ES-I3 (cell line): ENCODE measurements at regions not wholly inside any gene's neighbourhood (a gene's known extent, or its start where the extent isn't known, plus 50 kb on each side); places are given as distances from the start of the nearest gene placed in this dataset.
"Not testable (repeated sequence)": the region's sequence is repeated elsewhere in the genome, so short reads cannot be mapped to it uniquely, and the experiment has no call there.

Experiments
- H3K36me3 ChIP-seq: 2 replicates; pipeline ENCODE4 v1.6.1; 2013; ENCODE audit warnings: mild to moderate bottlenecking, low read length, control low read depth, moderate library complexity; ENCODE audit not compliant: insufficient read depth
- H3K4me1 ChIP-seq: 2 replicates; pipeline ENCODE4 v1.6.1; 2013; ENCODE audit warnings: mild to moderate bottlenecking, control low read depth, low read length; ENCODE audit not compliant: insufficient read depth
- H3K9ac ChIP-seq: 2 replicates; pipeline ENCODE4 v1.6.1; 2013; ENCODE audit warnings: low read depth, mild to moderate bottlenecking, low read length, moderate library complexity
- H3K9me3 ChIP-seq: 2 replicates; pipeline ENCODE4 v1.6.1; 2013; ENCODE audit warnings: mild to moderate bottlenecking, low read length, moderate library complexity; ENCODE audit not compliant: control insufficient read depth, insufficient read depth

DNA sequence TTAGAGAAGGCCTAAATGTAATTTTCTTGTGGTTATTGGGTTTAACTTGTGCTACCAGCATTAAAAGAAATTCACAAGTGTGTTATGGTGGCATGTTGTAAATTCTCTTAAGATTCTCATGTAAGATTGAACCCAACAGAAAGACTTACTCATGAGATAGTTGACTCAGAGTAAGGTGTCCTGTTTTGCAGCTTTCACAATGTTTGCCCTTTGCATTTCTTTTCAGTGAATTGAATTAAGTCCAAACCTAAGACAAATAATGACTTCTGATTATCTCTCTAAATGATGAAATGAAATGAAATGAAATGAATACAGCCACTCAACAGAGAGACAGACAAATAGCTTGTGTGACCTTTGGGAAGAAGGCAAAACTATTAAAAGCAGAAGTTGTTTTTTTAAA lies 1696.9 kb upstream of the WWC1 start:
- no peaks in the 10 kb centered on the region for H3K4me1 ChIP-seq
- no peaks in the 10 kb centered on the region for H3K36me3 ChIP-seq
- H3K9ac ChIP-seq, result no peak overlapping the region
- H3K9me3 ChIP-seq, result no peaks in the 10 kb centered on the region

DNA sequence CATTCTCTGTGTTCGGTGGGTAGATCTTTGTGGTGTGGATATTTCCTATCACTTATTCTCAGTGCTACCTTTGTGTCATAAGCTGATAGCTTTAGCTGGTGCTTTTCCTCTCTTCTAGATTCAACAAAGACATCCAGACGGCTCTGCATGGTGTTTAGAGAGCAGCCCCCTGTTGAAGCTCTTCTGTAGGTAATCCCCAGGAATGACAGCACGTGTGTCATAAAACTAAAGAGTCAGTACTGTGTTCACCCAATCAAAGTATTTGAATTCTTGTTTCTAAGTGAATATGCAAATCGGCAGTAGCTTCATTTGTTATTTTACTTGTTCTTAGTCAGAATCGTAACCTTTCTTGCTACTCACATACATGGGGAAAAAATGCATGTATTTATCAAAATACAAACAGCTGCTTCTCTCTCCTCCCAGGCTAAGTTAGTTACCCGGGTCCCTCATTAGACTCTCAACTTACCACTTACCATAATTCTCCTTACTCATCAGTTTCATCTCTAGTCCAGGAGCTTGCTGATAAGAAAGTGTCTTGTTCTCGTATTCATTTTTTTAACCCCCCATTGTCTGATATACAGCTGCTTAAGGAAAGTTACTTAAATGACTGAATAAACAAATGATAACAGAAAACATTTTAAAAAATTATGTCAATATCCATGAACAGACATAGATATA lies 1696.0 kb upstream of the WWC1 start:
- no peaks in the 10 kb centered on the region for H3K36me3 ChIP-seq
- H3K4me1 ChIP-seq, result no peaks in the 10 kb centered on the region
- H3K9me3 ChIP-seq, result no peaks in the 10 kb centered on the region
- H3K9ac ChIP-seq, result no peak overlapping the region

DNA sequence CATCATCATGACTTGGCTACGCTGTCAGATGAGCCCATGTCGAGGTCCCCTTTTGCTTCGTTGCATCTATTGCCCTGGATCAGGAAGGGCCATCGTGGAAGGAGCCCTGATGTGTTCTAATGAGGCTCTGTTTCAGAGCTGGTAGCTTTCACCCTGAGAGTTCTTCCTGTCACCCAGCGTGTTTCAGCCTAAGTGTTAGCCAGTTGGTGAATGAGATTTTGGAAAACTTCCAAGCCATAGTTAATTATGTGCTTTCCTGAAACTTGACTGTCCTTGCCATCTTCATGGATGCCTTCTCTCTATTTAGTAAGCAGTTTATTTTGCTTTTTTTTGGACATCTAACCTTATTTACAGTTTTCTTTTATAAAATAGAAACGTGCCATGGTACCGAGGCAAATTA lies 1695.4 kb upstream of the WWC1 start:
- Histone ChIP-seq H3K9me3 (no peaks in the 10 kb centered on the region), H3K9ac (no peak overlapping the region), H3K36me3 (no peaks in the 10 kb centered on the region), H3K4me1 (no peaks in the 10 kb centered on the region)

DNA sequence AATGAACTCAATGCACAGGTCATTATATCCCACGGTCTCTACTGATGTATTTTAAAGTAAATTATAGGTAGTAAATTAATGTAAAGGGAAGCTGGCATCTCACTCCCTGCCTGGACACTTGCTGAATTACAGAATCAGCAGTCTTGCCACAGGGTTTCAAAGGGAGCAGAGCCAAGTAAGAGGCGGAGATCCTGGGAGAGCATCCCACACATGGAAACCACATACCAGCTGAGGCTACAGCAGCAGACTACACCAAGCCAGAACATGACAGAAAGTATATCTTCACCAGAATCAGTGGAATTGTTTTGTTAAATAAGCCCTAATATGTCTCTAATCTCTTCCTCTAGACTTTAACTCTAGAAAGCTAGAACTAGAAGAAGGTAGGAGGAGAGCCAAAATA lies 1689.2 kb upstream of the WWC1 start:
- Histone ChIP-seq H3K9me3 (no peaks in the 10 kb centered on the region), H3K36me3 (no peaks in the 10 kb centered on the region), H3K9ac (no peak overlapping the region), H3K4me1 (no peaks in the 10 kb centered on the region)

DNA sequence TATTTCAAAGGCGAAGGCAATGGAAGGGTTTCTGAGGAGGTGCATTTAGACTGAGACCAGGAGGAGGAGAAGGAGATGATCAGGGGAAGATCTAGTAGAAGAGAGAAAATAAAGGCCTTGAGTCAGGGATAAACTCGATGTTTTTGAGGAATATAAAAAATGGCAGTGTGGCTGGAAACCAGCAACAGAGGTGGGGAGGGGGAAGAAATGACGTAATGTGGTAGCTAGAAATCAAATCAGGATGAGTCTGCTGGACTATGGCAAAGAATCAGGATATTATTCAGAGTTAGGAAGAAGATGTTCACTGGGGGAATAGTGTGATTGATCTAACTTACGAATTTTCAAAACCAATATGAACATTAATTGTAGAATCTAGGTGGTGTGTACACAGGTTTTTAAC lies 1673.9 kb upstream of the WWC1 start:
- no peaks in the 10 kb centered on the region for H3K9me3 ChIP-seq
- no peak overlapping the region for H3K9ac ChIP-seq
- H3K4me1 ChIP-seq, result no peaks in the 10 kb centered on the region
- no peaks in the 10 kb centered on the region for H3K36me3 ChIP-seq

DNA sequence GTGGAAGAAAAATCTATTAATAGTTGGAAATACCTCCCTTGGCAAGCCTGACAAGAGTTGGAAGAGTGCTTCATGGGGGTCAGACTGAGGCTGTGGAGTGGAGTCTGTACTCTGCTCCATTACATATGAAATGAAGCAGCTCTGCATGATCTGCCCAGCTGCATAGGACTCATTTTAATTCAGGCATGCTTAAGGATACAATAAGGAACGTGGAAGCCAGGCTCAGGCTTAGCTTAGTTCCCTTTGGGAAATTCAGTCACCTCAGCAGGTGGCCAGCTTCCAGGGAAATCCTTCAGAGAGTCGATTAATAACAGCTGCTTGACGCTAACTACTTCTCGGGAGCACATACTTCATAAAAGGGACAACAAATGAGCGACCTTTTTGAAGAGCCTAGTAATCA lies 1672.9 kb upstream of the WWC1 start:
- Histone ChIP-seq H3K9me3 (no peaks in the 10 kb centered on the region), H3K9ac (no peak overlapping the region), H3K36me3 (no peaks in the 10 kb centered on the region), H3K4me1 (no peaks in the 10 kb centered on the region)

DNA sequence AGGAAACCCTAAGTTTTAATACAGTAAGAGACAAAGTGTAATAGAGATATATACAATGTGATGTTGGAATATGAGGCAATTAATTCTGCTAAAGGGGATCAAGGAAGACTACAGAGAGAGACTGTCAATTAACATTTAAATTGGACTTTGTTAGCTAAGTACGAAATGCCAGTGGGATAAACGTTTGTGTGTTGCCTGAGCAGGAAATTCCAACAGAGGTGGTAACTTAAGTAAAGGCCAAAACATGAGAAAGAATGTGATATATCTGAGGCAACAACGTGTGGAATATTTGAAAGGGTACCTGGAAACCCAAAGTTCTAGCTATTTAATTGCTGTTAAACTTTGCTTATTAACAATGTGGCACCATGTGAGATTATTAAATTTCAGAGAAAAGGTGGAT lies 1666.9 kb upstream of the WWC1 start:
- Histone ChIP-seq H3K9ac (no peak overlapping the region), H3K36me3 (no peaks in the 10 kb centered on the region), H3K9me3 (no peaks in the 10 kb centered on the region), H3K4me1 (peaks cover 8% of the 10 kb centered on the region)

DNA sequence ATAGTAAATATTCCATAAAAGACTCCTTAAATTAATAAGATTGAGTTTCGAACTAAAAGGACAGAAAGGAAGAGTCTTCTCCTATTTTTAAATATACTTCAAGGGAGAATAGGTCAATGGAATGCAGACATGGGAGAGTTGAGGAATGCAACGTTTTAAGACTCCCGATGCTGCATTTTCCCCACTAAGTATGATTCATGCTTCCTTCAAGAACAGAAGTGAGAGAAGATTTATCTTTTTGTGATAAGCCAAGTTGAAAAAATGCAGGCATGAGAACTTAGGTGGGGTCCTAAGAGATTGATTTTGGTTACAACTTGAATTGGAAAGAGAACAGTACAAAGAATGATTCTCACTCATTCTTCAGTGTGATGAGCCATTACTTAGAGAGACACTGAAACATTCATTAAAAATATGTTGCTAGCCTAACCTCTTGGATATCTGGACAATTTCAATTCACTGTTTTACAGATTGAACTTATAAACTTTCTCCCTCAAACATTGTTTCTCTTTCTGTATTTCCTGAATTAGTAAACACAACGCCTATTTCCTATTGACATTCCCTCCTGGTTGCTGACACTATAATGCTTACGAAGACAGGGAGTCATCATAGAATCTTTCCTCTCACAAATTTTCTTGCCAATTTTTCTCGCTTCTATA lies 1666.1 kb upstream of the WWC1 start:
- Histone ChIP-seq H3K4me1 (peaks cover 8% of the 10 kb centered on the region), H3K9ac (no peak overlapping the region), H3K36me3 (no peaks in the 10 kb centered on the region), H3K9me3 (no peaks in the 10 kb centered on the region)

DNA sequence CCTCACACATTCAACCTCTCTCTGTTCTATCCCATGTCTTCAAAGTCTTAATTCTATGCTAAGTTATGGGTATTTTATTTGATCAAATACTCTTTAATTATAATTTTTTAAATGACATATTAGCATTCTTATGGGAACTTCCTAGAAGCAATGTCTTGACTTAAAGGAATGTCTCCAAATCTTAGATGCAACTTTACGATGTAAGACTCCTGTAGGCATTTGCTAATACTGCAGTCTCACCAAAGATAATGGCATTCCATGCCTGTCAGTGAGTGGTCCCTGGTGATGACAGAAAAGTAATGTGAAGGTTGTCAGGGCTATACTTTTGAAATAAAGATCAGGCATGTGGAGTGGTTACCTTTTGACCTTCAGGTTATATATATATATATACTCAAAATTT lies 1654.2 kb upstream of the WWC1 start:
- Histone ChIP-seq H3K4me1 (no peaks in the 10 kb centered on the region), H3K9me3 (no peaks in the 10 kb centered on the region), H3K36me3 (no peaks in the 10 kb centered on the region), H3K9ac (no peak overlapping the region)

DNA sequence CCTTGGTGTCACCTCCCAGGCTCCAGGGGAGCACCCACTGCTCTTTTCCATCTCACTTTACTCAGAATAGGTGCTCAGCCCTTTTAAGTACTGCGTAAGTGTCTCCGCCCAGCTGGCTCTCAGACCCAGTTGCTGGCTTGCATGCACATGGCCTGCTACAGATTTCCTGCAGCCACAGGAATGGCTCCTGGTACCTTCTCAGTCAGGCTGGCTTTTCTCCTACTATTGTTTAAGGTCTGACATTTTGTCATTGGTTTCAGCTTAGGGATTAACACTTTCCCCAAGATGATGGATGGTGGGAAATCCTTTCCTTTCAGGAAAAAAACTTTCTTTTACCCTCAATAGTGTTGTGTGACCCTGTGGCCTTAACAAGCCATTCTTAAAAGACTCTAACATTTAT lies 1652.3 kb upstream of the WWC1 start:
- no peak overlapping the region for H3K9ac ChIP-seq
- no peaks in the 10 kb centered on the region for H3K9me3 ChIP-seq
- peaks cover under 1% of the 10 kb centered on the region; the same call in 1 of the 2 replicates for H3K4me1 ChIP-seq
- no peaks in the 10 kb centered on the region for H3K36me3 ChIP-seq

DNA sequence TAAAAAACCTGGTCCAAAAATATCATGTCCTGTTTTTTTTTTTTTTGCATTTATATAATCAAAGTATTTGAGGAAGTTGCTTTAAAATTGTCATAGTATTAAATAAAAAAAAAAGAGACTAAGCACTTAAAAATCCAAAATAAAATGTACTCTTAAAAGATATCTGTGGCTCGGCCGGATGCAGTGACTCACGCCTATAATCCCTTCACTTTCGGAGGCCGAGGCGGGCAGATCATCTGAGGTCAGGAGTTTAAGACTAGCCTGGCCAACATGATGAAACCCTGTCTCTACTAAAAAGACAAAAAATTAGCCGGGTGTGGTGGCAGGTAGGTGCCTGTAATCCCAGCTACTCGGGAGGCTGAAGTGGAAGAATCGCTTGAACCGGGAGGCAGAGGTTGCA lies 1651.3 kb upstream of the WWC1 start:
- H3K9ac ChIP-seq, H3K4me1 ChIP-seq, H3K9me3 ChIP-seq, H3K36me3 ChIP-seq: not testable (repeated sequence)

DNA sequence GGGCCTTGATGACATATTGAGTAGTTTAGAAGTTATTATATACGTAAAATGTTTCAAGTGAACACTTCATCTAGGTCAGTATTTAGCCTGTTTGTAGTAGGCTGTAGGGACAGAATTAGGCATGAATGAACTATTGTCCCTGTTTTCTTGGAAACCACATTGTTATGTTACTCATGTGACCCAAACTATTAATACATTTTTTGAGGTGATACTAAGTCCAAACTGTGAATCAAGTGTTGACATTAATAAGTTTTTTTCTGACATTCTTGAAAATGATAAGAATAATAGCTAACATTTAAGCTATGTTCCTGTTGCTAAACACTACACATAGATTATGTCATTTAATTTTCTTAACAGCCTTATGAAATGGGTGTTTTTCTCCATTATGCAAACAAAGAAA lies 1642.7 kb upstream of the WWC1 start:
- Histone ChIP-seq H3K36me3 (no peaks in the 10 kb centered on the region), H3K9me3 (no peaks in the 10 kb centered on the region), H3K9ac (no peak overlapping the region), H3K4me1 (peaks cover 4% of the 10 kb centered on the region; the same call in 1 of the 2 replicates)

DNA sequence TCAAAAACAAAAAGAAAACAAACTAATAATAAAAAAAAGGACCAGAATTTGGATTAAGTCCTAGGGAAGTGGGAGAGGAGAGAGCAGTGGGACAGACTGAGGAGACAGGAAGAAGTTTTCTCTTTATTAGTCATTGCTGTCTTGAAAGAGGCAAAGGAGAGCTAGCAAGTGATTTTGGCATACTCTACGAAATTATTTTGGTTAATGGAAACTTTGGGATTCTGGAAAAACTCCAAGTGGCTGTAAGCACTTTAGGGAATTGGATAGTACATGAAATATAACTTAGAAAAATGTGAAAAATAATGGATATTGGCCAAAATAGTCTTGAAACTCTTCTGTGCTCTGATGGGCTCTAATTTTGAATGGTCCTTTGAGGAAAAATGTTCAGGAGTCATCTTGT lies 1641.8 kb upstream of the WWC1 start:
- no peaks in the 10 kb centered on the region for H3K36me3 ChIP-seq
- H3K4me1 ChIP-seq, result no peaks in the 10 kb centered on the region
- no peaks in the 10 kb centered on the region for H3K9me3 ChIP-seq
- no peak overlapping the region for H3K9ac ChIP-seq

DNA sequence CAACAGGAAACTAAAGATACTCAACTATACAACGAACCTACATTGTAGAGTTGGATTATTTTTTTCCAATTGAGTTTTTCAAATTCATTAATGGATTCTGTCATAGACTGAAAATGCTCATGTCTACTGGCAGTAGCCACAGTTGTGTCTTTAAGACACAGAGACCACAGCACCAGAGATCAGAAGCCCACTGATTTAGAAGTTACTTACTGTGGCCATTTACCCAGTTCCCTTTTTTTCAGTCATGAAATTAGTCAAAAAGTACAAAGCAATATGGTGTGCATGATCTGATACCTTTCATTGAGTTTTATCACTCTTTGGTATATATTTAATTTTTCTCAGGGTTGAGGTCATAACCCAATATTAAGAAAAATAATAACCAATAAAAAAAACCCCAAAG lies 1640.2 kb upstream of the WWC1 start:
- H3K36me3 ChIP-seq, result no peaks in the 10 kb centered on the region
- H3K4me1 ChIP-seq, result no peaks in the 10 kb centered on the region
- H3K9me3 ChIP-seq, result no peaks in the 10 kb centered on the region
- H3K9ac ChIP-seq, result no peak overlapping the region

DNA sequence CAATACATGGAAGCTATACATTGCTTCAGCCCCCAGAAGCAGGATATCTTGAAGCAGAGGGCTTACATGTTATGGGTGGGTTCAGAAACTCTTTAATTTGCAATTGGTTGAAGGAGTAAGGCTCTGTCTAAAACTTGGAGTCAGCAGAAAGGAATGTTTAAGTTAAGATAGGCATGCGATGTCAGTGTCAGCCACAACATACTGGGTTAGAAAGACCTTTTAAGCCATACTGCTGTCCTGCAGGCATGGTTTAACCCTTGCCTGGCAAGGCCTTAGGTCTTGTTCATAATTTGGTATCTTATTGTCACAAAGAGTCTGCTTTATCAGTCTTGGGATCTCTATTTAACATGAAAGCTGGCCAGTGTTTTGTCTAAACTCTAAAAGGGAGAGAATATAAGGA lies 1619.6 kb upstream of the WWC1 start:
- no peak overlapping the region for H3K9ac ChIP-seq
- H3K36me3 ChIP-seq, result no peaks in the 10 kb centered on the region; the same call in 1 of the 2 replicates
- H3K4me1 ChIP-seq, result peaks cover 24% of the 10 kb centered on the region
- H3K9me3 ChIP-seq, result no peaks in the 10 kb centered on the region
